HepG2 (cell line): ENCODE measurements at regions not wholly inside any gene's neighbourhood (a gene's known extent, or its start where the extent isn't known, plus 50 kb on each side); places are given as distances from the start of the nearest gene placed in this dataset.

Experiments
- ATAC-seq: fragments of 200-7000 bp; cut with Tn5 transposase; 3 replicates; pipeline ENCODE4 v1.9.1; 2020; ENCODE audit warnings: mild to moderate bottlenecking, moderate library complexity
- BruUV-seq: library from RNA; stranded (reverse); fragments of 400-500 nt; replicated peaks from 2 replicates; lab custom pipeline; 2021; lab: Mats Ljungman, UMichigan
- CTCF ChIA-PET: fragments of 300-600 bp; formaldehyde crosslinking; extraction: SDS; loops from one replicate; lab custom pipeline; 2021; ENCODE audit warnings: low total read pairs, inconsistent platforms, low intra/inter-chr PET ratio; lab: Yijun Ruan, JAX
- POLR2A ChIA-PET: fragments of 350-600 bp; sonication (Branson Sonifier 250); formaldehyde crosslinking; loops from one replicate; lab custom pipeline; 2020; ENCODE audit warnings: antibody characterized with exemption, inconsistent platforms; lab: Yijun Ruan, JAX
- DNase-seq: peaks from one replicate; pipeline ENCODE4 v3.0.0-alpha.2; 2015; ENCODE audit warnings: low spot score
- FAIRE-seq: peaks from 3 replicates; lab custom pipeline; 2011; peaks lifted over from hg19 to GRCh38; lab: Jason Lieb, UNC
- H2AFZ ChIP-seq: one replicate; pipeline ENCODE4 v1.6.1; 2011; ENCODE audit warnings: low read length, inconsistent platforms
- H3K27ac ChIP-seq: fragments of 300-600 bp; 3 replicates; pipeline ENCODE4 v1.8.0; 2011; ENCODE audit warnings: mixed run types, mild to moderate bottlenecking, mixed read lengths, low read length, inconsistent platforms; ENCODE audit not compliant: insufficient read depth; ENCODE audit errors: extremely low read length
- H3K27me3 ChIP-seq, 2 experiments: fragments of 200-600 bp in 1 of 2; 2 replicates in 1 of 2; 3 replicates in 1 of 2; pipeline versions ENCODE4 v1.6.0 to v1.8.0; 2011; ENCODE audit warnings: low read length in 2 of 2, mild to moderate bottlenecking in 2 of 2, moderate library complexity in 2 of 2, inconsistent platforms in 1 of 2; ENCODE audit not compliant: insufficient read depth in 2 of 2, control insufficient read depth in 1 of 2
- H3K36me3 ChIP-seq, 2 experiments: fragments of 200-600 bp in 1 of 2; replicated peaks in 1 of 2; 2 replicates in 1 of 2; 3 replicates in 1 of 2; pipeline versions ENCODE4 v1.5.1 to v1.8.0; 2011; ENCODE audit warnings: low read length in 2 of 2, inconsistent platforms in 1 of 2; ENCODE audit not compliant: insufficient read depth in 2 of 2, control insufficient read depth in 1 of 2
- H3K4me1 ChIP-seq: 2 replicates; pipeline ENCODE4 v1.5.1; 2012; ENCODE audit warnings: low read length, inconsistent platforms; ENCODE audit not compliant: insufficient read depth
- H3K4me2 ChIP-seq: 2 replicates; pipeline ENCODE4 v1.6.0; 2011; ENCODE audit warnings: low read depth, low read length, inconsistent platforms
- H3K4me3 ChIP-seq, 3 experiments: fragments of 200-600 bp in 1 of 3; sonication (generic), shearing (Covaris generic) in 1 of 3; replicated peaks in 1 of 3; 2 replicates each; pipeline ENCODE4 v1.5.1; 2011 to 2016; ENCODE audit warnings: low read length in 3 of 3, inconsistent platforms in 2 of 3, low read depth in 2 of 3, mild to moderate bottlenecking in 2 of 3, control low read depth in 1 of 3, mixed read lengths in 1 of 3; ENCODE audit not compliant: insufficient read depth in 1 of 3
- H3K79me2 ChIP-seq: one replicate; pipeline ENCODE4 v1.6.1; 2011; ENCODE audit warnings: low read length, inconsistent platforms; ENCODE audit not compliant: insufficient read depth
- H3K9ac ChIP-seq: 2 replicates; pipeline ENCODE4 v1.6.0; 2011; ENCODE audit warnings: mild to moderate bottlenecking, low read depth, low read length, inconsistent platforms; ENCODE audit not compliant: insufficient read depth
- H3K9me3 ChIP-seq: 2 replicates; pipeline ENCODE4 v1.5.1; 2012; ENCODE audit warnings: mild to moderate bottlenecking, low read length
- H4K20me1 ChIP-seq: 2 replicates; pipeline ENCODE4 v1.6.0; 2011; ENCODE audit warnings: inconsistent platforms, mild to moderate bottlenecking, low read length, moderate library complexity; ENCODE audit not compliant: insufficient read depth
- GABPB1 ChIP-seq: IDR thresholded peaks from 2 replicates; pipeline ENCODE4 v1.6.1; 2016; ENCODE audit warnings: mild to moderate bottlenecking, missing genetic modification reagents, moderate library complexity, missing compliant biosample characterization
- JUN ChIP-seq: sonication (generic); formaldehyde crosslinking; IDR thresholded peaks from 2 replicates; pipeline ENCODE4 v1.4.0; 2020; ENCODE audit warnings: mild to moderate bottlenecking, missing genetic modification reagents
- MTA1 ChIP-seq: sonication (generic); formaldehyde crosslinking; IDR thresholded peaks from 2 replicates; pipeline ENCODE4 v1.4.0; 2020; ENCODE audit warnings: missing genetic modification reagents, mild to moderate bottlenecking, borderline replicate concordance
- NFKB2 ChIP-seq: sonication (generic); formaldehyde crosslinking; IDR thresholded peaks from 2 replicates; pipeline ENCODE4 v1.4.0; 2020; ENCODE audit warnings: missing genetic modification reagents, borderline replicate concordance
- PAF1 ChIP-seq: IDR thresholded peaks from 2 replicates; pipeline ENCODE4 v1.6.1; 2016; ENCODE audit warnings: missing genetic modification reagents, missing compliant biosample characterization
- RFX1 ChIP-seq: fragments of 450-650 bp; IDR thresholded peaks from 2 replicates; pipeline ENCODE4 v1.6.1; 2017
- ZFP37 ChIP-seq: sonication (generic); formaldehyde crosslinking; IDR thresholded peaks from 2 replicates; pipeline ENCODE4 v1.4.0; 2020; ENCODE audit warnings: missing genetic modification reagents, borderline replicate concordance
- ZNF503 ChIP-seq: sonication (generic); formaldehyde crosslinking; IDR thresholded peaks from 2 replicates; pipeline ENCODE4 v1.4.0; 2020; ENCODE audit warnings: missing genetic modification reagents
- ZNF563 ChIP-seq: sonication (generic); formaldehyde crosslinking; IDR thresholded peaks from 2 replicates; pipeline ENCODE4 v1.8.0; 2022; ENCODE audit warnings: mild to moderate bottlenecking, moderate library complexity, missing genetic modification reagents
- WGBS: methylation state at CpG from one replicate; pipeline ENCODE4 v1.1.6; 2017; ENCODE audit warnings: low lambda C conversion rate; 5-methylcytosine and 5-hydroxymethylcytosine counted together
- in situ Hi-C: cut with HindIII; loops from 2 replicates; pipeline ENCODE4 v1.10.0; 2017; ENCODE audit warnings: low pct_unique_long_range_greater_than_20kb; ENCODE audit not compliant: extremely low pct_ligation_motif_present
- intact Hi-C: fragments of 100-400 bp; cut with micrococcal nuclease; formaldehyde crosslinking; loops from one replicate; pipeline ENCODE4 v1.10.0; 2022; ENCODE audit not compliant: unreplicated experiment
- TF ChIP-seq, protein P1 (sequence below): sonication (generic); formaldehyde crosslinking; IDR thresholded peaks from 2 replicates; pipeline ENCODE4 v1.4.0; 2020; ENCODE audit warnings: mild to moderate bottlenecking, missing genetic modification reagents
- TF ChIP-seq, protein P2 (sequence below): sonication (generic); formaldehyde crosslinking; IDR thresholded peaks from 2 replicates; pipeline ENCODE4 v1.5.0; 2020; ENCODE audit warnings: mild to moderate bottlenecking, missing genetic modification reagents, borderline replicate concordance
- TF ChIP-seq, protein P3 (sequence below): sonication (generic); formaldehyde crosslinking; IDR thresholded peaks from 2 replicates; pipeline ENCODE4 v1.5.0; 2020; ENCODE audit warnings: mild to moderate bottlenecking, missing genetic modification reagents

- BruUV-seq, result no TSS peak
- 45% methylated on average over 2 of the region's 2 CpGs for WGBS
Measured at GRCh38 chr17:20925954-20926353, 116.9 kb downstream of the USP22 start.

More at GRCh38 chr17:20925954-20926353, 116.9 kb downstream of the USP22 start:
- no peak for DNase-seq
- ATAC-seq, result no peak
- H3K4me1 ChIP-seq, result peaks cover 2% of the 10 kb centered on the region; the same call in 1 of the 2 replicates
- peaks cover 32% of the 10 kb centered on the region for H3K79me2 ChIP-seq
- intact Hi-C loops (no loop called here), in situ Hi-C loops (no loop called here)
- TF ChIP-seq NFKB2 (CRISPR knock-in tag) (no peak), PAF1 (CRISPR knock-in tag) (no peak), ZNF563 (CRISPR knock-in tag) (no peak), MTA1 (no peak), GABPB1 (no peak), JUN (CRISPR knock-in tag) (no peak), ZNF503 (CRISPR knock-in tag) (no peak), ZFP37 (CRISPR knock-in tag) (no peak), RFX1 (no peak)
- TF ChIP-seq, protein P1, sequence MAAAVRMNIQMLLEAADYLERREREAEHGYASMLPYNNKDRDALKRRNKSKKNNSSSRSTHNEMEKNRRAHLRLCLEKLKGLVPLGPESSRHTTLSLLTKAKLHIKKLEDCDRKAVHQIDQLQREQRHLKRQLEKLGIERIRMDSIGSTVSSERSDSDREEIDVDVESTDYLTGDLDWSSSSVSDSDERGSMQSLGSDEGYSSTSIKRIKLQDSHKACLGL (CRISPR knock-in tag), result no peak
- TF ChIP-seq, protein P2, sequence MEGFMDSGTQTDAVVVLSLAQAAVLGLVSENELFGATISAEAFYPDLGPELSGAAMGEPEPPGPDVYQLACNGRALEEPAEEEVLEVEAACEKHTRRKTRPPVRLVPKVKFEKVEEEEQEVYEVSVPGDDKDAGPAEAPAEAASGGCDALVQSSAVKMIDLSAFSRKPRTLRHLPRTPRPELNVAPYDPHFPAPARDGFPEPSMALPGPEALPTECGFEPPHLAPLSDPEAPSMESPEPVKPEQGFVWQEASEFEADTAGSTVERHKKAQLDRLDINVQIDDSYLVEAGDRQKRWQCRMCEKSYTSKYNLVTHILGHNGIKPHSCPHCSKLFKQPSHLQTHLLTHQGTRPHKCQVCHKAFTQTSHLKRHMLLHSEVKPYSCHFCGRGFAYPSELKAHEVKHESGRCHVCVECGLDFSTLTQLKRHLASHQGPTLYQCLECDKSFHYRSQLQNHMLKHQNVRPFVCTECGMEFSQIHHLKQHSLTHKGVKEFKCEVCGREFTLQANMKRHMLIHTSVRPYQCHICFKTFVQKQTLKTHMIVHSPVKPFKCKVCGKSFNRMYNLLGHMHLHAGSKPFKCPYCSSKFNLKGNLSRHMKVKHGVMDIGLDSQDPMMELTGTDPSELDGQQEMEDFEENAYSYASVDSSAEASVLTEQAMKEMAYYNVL (CRISPR knock-in tag), result no peak
- TF ChIP-seq, protein P3, sequence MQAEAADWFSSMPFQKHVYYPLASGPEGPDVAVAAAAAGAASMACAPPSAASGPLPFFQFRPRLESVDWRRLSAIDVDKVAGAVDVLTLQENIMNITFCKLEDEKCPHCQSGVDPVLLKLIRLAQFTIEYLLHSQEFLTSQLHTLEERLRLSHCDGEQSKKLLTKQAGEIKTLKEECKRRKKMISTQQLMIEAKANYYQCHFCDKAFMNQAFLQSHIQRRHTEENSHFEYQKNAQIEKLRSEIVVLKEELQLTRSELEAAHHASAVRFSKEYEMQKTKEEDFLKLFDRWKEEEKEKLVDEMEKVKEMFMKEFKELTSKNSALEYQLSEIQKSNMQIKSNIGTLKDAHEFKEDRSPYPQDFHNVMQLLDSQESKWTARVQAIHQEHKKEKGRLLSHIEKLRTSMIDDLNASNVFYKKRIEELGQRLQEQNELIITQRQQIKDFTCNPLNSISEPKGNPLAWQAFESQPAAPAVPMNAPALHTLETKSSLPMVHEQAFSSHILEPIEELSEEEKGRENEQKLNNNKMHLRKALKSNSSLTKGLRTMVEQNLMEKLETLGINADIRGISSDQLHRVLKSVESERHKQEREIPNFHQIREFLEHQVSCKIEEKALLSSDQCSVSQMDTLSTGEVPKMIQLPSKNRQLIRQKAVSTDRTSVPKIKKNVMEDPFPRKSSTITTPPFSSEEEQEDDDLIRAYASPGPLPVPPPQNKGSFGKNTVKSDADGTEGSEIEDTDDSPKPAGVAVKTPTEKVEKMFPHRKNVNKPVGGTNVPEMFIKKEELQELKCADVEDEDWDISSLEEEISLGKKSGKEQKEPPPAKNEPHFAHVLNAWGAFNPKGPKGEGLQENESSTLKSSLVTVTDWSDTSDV (CRISPR knock-in tag), result no peak
- FAIRE-seq, result no peak
- ChIA-PET CTCF (no interaction called here), POLR2A (no interaction called here)
- peaks cover 0 to 3% of the 10 kb centered on the region in 2 experiments; a peak in 1 of 5 replicates for H3K36me3 ChIP-seq
- H4K20me1 ChIP-seq, result no peaks in the 10 kb centered on the region
- no peak overlapping the region for H3K27ac ChIP-seq
- no peak overlapping the region for H3K4me3 ChIP-seq
- no peaks in the 10 kb centered on the region for H3K9me3 ChIP-seq
- no peak overlapping the region for H3K4me2 ChIP-seq
- H2AFZ ChIP-seq, result no peak overlapping the region
- H3K9ac ChIP-seq, result no peak overlapping the region
- H3K27me3 ChIP-seq, result no peaks in the 10 kb centered on the region; a peak in 1 of 5 replicates
